GM12878 (cell line): ENCODE measurements at regions not wholly inside any gene's neighbourhood (a gene's known extent, or its start where the extent isn't known, plus 50 kb on each side); places are given as distances from the start of the nearest gene placed in this dataset.

Source experiments
- ATAC-seq: fragments of 200-7000 bp; cut with Tn5 transposase; 3 replicates; pipeline ENCODE4 v1.9.1; 2020; ENCODE audit warnings: mild to moderate bottlenecking, moderate library complexity
- BruUV-seq: library from RNA; stranded (reverse); fragments of 400-500 nt; replicated peaks from 2 replicates; lab custom pipeline; 2021; lab: Mats Ljungman, UMichigan
- CTCF ChIA-PET: fragments of 300-600 bp; sonication (Branson Sonifier 250); formaldehyde crosslinking; extraction: SDS; loops from one replicate; lab custom pipeline; 2021; ENCODE audit warnings: inconsistent platforms; lab: Yijun Ruan, JAX
- POLR2A ChIA-PET: fragments of 350-600 bp; formaldehyde crosslinking; extraction: SDS; loops from one replicate; lab custom pipeline; 2021; ENCODE audit warnings: inconsistent platforms; lab: Charles Lee
- RAD21 ChIA-PET: fragments of 300-600 bp; sonication (Branson Sonifier 250); formaldehyde crosslinking; loops from one replicate; lab custom pipeline; 2023; ENCODE audit warnings: antibody characterized with exemption; ENCODE audit not compliant: unreplicated experiment; lab: Charles Lee
- SMC1A ChIA-PET: fragments of 300-600 bp; sonication (Branson Sonifier 250); formaldehyde crosslinking; loops from one replicate; lab custom pipeline; 2023; ENCODE audit not compliant: unreplicated experiment, uncharacterized antibody; lab: Charles Lee
- DNase-seq: peaks from one replicate; pipeline ENCODE4 v3.0.0-alpha.2; 2011; ENCODE audit warnings: low read depth, low spot score
- FAIRE-seq: peaks from 3 replicates; lab custom pipeline; 2011; peaks lifted over from hg19 to GRCh38; lab: Jason Lieb, UNC
- H2AFZ ChIP-seq: 2 replicates; pipeline ENCODE4 v1.6.0; 2011; ENCODE audit warnings: low read depth, low read length, control low read depth; ENCODE audit not compliant: control insufficient read depth
- H3K27ac ChIP-seq: 2 replicates; pipeline ENCODE4 v1.5.1; 2011; ENCODE audit warnings: control low read depth; ENCODE audit not compliant: control insufficient read depth, insufficient read depth
- H3K27me3 ChIP-seq, 2 experiments: replicated peaks in 1 of 2; 2 replicates each; pipeline versions ENCODE4 v1.6.0 to v1.6.1; 2011; ENCODE audit warnings: low read length in 1 of 2; ENCODE audit not compliant: control insufficient read depth in 2 of 2, insufficient read depth in 2 of 2
- H3K36me3 ChIP-seq, 2 experiments: 2 replicates each; pipeline ENCODE4 v1.5.1; 2011; ENCODE audit warnings: low read length in 1 of 2; ENCODE audit not compliant: control insufficient read depth in 2 of 2, insufficient read depth in 2 of 2
- H3K4me1 ChIP-seq: 2 replicates; pipeline ENCODE4 v1.6.1; 2011; ENCODE audit warnings: mild to moderate bottlenecking, low read length, moderate library complexity, mixed read lengths; ENCODE audit not compliant: control insufficient read depth, insufficient read depth
- H3K4me2 ChIP-seq: 2 replicates; pipeline ENCODE4 v1.6.0; 2011; ENCODE audit warnings: control low read depth; ENCODE audit not compliant: control insufficient read depth, insufficient read depth
- H3K4me3 ChIP-seq: fragments of 200-600 bp; sonication (generic); 2 replicates; pipeline ENCODE4 v1.5.1; 2016
- H3K79me2 ChIP-seq: 2 replicates; pipeline ENCODE4 v1.6.0; 2011; ENCODE audit warnings: low read length; ENCODE audit not compliant: control insufficient read depth, insufficient read depth
- H3K9ac ChIP-seq: 2 replicates; pipeline ENCODE4 v1.8.0; 2011; ENCODE audit warnings: low read length, control low read depth, mixed read lengths; ENCODE audit not compliant: control insufficient read depth, insufficient read depth
- H3K9me3 ChIP-seq: replicated peaks from 3 replicates; pipeline ENCODE4 v1.5.1; 2011; ENCODE audit warnings: mild to moderate bottlenecking, low read length; ENCODE audit not compliant: control insufficient read depth, insufficient read depth
- H4K20me1 ChIP-seq: 2 replicates; pipeline ENCODE4 v1.6.0; 2011; ENCODE audit not compliant: control insufficient read depth, insufficient read depth
- ASH2L ChIP-seq: fragments of 300-600, 200-600 bp; sonication (generic); IDR thresholded peaks from 2 replicates; pipeline ENCODE4 v1.6.1; 2017; ENCODE audit warnings: low read depth, mild to moderate bottlenecking, borderline replicate concordance
- CREM ChIP-seq: IDR thresholded peaks from 2 replicates; pipeline ENCODE4 v1.6.1; 2014; ENCODE audit warnings: antibody characterized with exemption, low read depth
- MEF2B ChIP-seq: fragments of 450-650 bp; IDR thresholded peaks from 2 replicates; pipeline ENCODE4 v1.6.1; 2018; ENCODE audit warnings: mild to moderate bottlenecking, moderate library complexity; ENCODE audit not compliant: partially characterized antibody, poor library complexity, severe bottlenecking
- RCOR1 ChIP-seq: conservative IDR thresholded peaks from 2 replicates; pipeline ENCODE4 v1.6.1; 2012; ENCODE audit warnings: low read depth, low read length, improper control_type of control experiment
- WGBS: methylation state at CpG from one replicate; pipeline ENCODE4 v1.1.6; 2016; ENCODE audit warnings: low lambda C conversion rate; ENCODE audit not compliant: insufficient replicate concordance, insufficient coverage; ENCODE audit errors: missing lambda C conversion rate; 5-methylcytosine and 5-hydroxymethylcytosine counted together
- in situ Hi-C: fragments of 300-500 bp; cut with MboI; formaldehyde crosslinking; loops from 9 replicates; pipeline ENCODE4 v1.14.3; 2018; ENCODE audit warnings: mixed read lengths
- intact Hi-C: fragments of 100-400 bp; cut with micrococcal nuclease; formaldehyde crosslinking; loops from one replicate; pipeline ENCODE4 v1.14.2; 2022; ENCODE audit not compliant: unreplicated experiment

DNA sequence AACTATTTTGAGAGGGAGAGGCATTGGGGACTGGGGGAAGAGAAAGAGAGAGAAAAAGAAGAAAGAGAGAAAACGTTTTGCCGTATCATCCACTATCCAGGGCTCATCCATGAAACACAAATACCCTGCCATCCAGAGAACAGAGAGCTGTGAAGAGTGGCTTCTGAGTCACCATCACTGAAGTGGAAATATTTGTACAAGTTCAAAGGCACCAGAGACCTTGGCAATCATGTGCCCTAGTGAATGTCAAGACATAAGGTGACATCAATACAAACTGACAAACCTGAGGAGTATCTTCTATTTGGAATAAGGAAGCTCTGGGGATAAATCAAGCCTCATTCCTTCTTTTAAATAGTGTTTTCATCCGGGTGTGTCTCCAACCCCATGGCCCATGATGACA, 197.2 kb upstream of the PROX1 start:
- CTCF ChIA-PET, result no interaction called here
- ATAC-seq (no peak), FAIRE-seq (no peak), DNase-seq (no peak)
- H3K4me2 ChIP-seq, result no peak overlapping the region
- in situ Hi-C loops (no loop called here), intact Hi-C loops (no loop called here)
- SMC1A ChIA-PET, result interaction anchor here (0.5 kb wide), 1 partner anchor 519 kb away, joined by 3 read pairs; no protein-coding TSS in a partner anchor
- TF ChIP-seq RCOR1 (no peak), CREM (no peak), ASH2L (no peak)
- H3K9me3 ChIP-seq, result no peaks in the 10 kb centered on the region
- no peaks in the 10 kb centered on the region for H3K4me1 ChIP-seq
- RAD21 ChIA-PET, result no interaction called here
- no TSS peak for BruUV-seq
- H3K4me3 ChIP-seq, result no peak overlapping the region
- H3K9ac ChIP-seq, result no peak overlapping the region
- H3K27ac ChIP-seq, result no peak overlapping the region
- POLR2A ChIA-PET, result no interaction called here
- no peaks in the 10 kb centered on the region for H3K36me3 ChIP-seq
- no peaks in the 10 kb centered on the region for H4K20me1 ChIP-seq
- H3K27me3 ChIP-seq, result no peaks in the 10 kb centered on the region
- WGBS, result 2% methylated on average over 3 of the region's 3 CpGs
- no peaks in the 10 kb centered on the region for H3K79me2 ChIP-seq
- H2AFZ ChIP-seq, result no peak overlapping the region

DNA sequence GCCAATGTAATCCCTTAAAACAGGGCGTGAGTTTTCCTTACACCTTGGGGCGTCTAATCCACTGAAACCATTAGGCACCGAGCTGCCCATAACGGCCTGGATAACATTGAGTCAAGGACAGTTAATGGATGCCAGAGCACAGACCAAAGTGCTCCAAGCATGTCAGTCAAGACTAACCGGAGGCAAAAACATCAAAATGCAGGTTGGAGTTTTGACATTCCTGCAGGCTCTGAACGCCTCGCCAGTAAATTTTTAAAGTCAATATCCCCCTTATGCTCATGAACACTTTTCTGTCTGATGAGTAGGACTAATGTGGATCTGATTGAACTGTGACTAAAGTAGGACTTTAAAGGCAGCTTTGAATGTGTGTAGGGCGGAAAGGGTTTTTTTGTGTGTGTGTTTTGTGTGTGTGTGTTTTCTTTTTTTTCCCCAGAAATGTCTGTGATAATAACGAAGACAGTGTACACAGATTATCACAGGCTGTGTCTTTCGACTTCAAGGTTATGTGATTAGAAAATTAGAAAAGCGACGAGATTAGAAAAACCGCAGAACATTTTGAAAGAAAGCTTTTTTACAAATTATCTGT, 194.2 kb upstream of the PROX1 start:
- Histone ChIP-seq H3K4me2 (no peak overlapping the region), H3K4me1 (no peaks in the 10 kb centered on the region), H3K9ac (no peak overlapping the region), H3K27me3 (no peaks in the 10 kb centered on the region), H3K9me3 (no peaks in the 10 kb centered on the region), H3K79me2 (no peaks in the 10 kb centered on the region), H4K20me1 (no peaks in the 10 kb centered on the region), H3K27ac (no peak overlapping the region), H2AFZ (no peak overlapping the region)
- CTCF ChIA-PET, result no interaction called here
- BruUV-seq, result no TSS peak
- in situ Hi-C loops, result no loop called here
- POLR2A ChIA-PET, result no interaction called here
- intact Hi-C loops, result no loop called here
- RAD21 ChIA-PET, result no interaction called here
- no peak for FAIRE-seq
- TF ChIP-seq MEF2B, result no peak
- TF ChIP-seq, all 136 proteins: peak for 0
- ATAC-seq (no peak), DNase-seq (no peak)
- Histone ChIP-seq H3K4me3 (no peak overlapping the region), H3K36me3 (no peaks in the 10 kb centered on the region)
- WGBS, result 20% methylated on average over 13 of the region's 13 CpGs
- SMC1A ChIA-PET, result interaction anchor here (1.2 kb wide), 1 partner anchor 26 kb away, joined by 3 read pairs; no protein-coding TSS in a partner anchor
